MM.1S (cell line): ENCODE measurements at regions not wholly inside any gene's neighbourhood (a gene's known extent, or its start where the extent isn't known, plus 50 kb on each side); places are given as distances from the start of the nearest gene placed in this dataset.

ENCODE experiments used
- DNase-seq: peaks from one replicate; pipeline ENCODE4 v3.0.0-alpha.2; 2015
- H2AFZ ChIP-seq: fragments of 300-600 bp; sonication (generic); 2 replicates; pipeline ENCODE4 v1.6.0; 2016; ENCODE audit warnings: antibody characterized with exemption, low read length
- H3F3A ChIP-seq: fragments of 300-600 bp; sonication (generic); 2 replicates; pipeline ENCODE4 v1.6.1; 2016; ENCODE audit warnings: mild to moderate bottlenecking, antibody characterized with exemption, low read length, moderate library complexity, mixed read lengths; ENCODE audit not compliant: insufficient read depth
- H3K27ac ChIP-seq: fragments of 300-600 bp; sonication (generic); 2 replicates; pipeline ENCODE4 v1.5.1; 2016; ENCODE audit warnings: mild to moderate bottlenecking, low read length
- H3K27me3 ChIP-seq: fragments of 300-600 bp; sonication (generic); replicated peaks from 2 replicates; pipeline ENCODE4 v1.6.0; 2016; ENCODE audit warnings: low read length; ENCODE audit not compliant: insufficient read depth
- H3K36me3 ChIP-seq: fragments of 300-600 bp; sonication (generic); replicated peaks from 2 replicates; pipeline ENCODE4 v1.6.1; 2016; ENCODE audit warnings: mild to moderate bottlenecking, low read length, mixed read lengths; ENCODE audit not compliant: insufficient read depth
- H3K4me1 ChIP-seq: fragments of 300-600 bp; sonication (generic); 2 replicates; pipeline ENCODE4 v1.6.1; 2016; ENCODE audit warnings: low read length, mixed read lengths
- H3K4me2 ChIP-seq: fragments of 300-600 bp; sonication (generic); 2 replicates; pipeline ENCODE4 v1.6.0; 2016; ENCODE audit warnings: low read depth, low read length
- H3K4me3 ChIP-seq: fragments of 300-600 bp; sonication (generic); 2 replicates; pipeline ENCODE4 v1.5.1; 2016; ENCODE audit warnings: low read length, mixed read lengths
- H3K79me2 ChIP-seq: fragments of 300-600 bp; sonication (generic); 2 replicates; pipeline ENCODE4 v1.6.1; 2016; ENCODE audit warnings: mixed run types, low read length, mixed read lengths
- H3K9ac ChIP-seq: fragments of 300-600 bp; sonication (generic); 2 replicates; pipeline ENCODE4 v1.6.1; 2016; ENCODE audit warnings: low read length, mixed read lengths
- H3K9me2 ChIP-seq: fragments of 300-600 bp; sonication (generic); replicated peaks from 2 replicates; pipeline ENCODE4 v1.6.1; 2016; ENCODE audit warnings: mild to moderate bottlenecking, low read length, mixed read lengths; ENCODE audit not compliant: insufficient read depth
- H3K9me3 ChIP-seq: fragments of 300-600 bp; sonication (generic); replicated peaks from 2 replicates; pipeline ENCODE4 v1.6.1; 2016; ENCODE audit warnings: mild to moderate bottlenecking, low read length, mixed read lengths; ENCODE audit not compliant: insufficient read depth
- H4K20me1 ChIP-seq: fragments of 300-600 bp; sonication (generic); 2 replicates; pipeline ENCODE4 v1.6.1; 2016; ENCODE audit warnings: mild to moderate bottlenecking, low read length, moderate library complexity, mixed read lengths; ENCODE audit not compliant: insufficient read depth
- CTCF ChIP-seq: fragments of 300-600 bp; sonication (generic); IDR thresholded peaks from 2 replicates; pipeline ENCODE4 v1.5.1; 2016; ENCODE audit warnings: antibody characterized with exemption, low read length, mixed read lengths
- EZH2 ChIP-seq: fragments of 300-600 bp; sonication (generic); optimal IDR thresholded peaks from 2 replicates; pipeline ENCODE3; 2017; ENCODE audit warnings: low read depth, mild to moderate bottlenecking, antibody characterized with exemption, low read length, mixed read lengths
- EZH2phosphoT487 ChIP-seq: fragments of 300-600 bp; sonication (generic); IDR thresholded peaks from 2 replicates; pipeline ENCODE4 v1.6.1; 2018; ENCODE audit warnings: antibody characterized with exemption, low read length

DNA sequence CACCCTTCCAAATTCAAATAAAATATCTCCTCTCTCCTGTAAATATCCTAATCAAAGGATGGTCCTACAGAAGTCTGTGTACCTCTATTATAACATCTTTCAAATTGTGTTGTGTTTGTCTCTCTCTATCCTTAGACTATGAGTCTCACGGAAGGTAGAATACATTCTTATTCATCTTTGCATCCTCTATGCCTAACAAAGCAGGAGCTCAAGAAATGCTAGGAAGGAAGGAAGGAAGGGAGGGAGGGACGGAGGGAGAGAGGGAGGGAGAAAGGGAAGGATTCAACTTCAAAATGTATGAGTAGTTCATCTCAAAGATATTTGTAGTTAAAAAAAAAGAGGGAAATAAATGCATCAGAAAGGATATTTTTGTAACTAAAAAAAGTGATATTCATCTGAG lies 150.0 kb downstream of the RTP4 start:
- H3K27me3 ChIP-seq, result no peaks in the 10 kb centered on the region
- H3K9me2 ChIP-seq, result no peaks in the 10 kb centered on the region
- H3K36me3 ChIP-seq, result no peaks in the 10 kb centered on the region
- TF ChIP-seq EZH2phosphoT487, result no peak
- H3K4me2 ChIP-seq, result no peak overlapping the region
- H3K79me2 ChIP-seq, result no peaks in the 10 kb centered on the region
- H4K20me1 ChIP-seq, result no peaks in the 10 kb centered on the region
- H3K9me3 ChIP-seq, result no peaks in the 10 kb centered on the region
- H3F3A ChIP-seq, result no peaks in the 10 kb centered on the region
- H3K27ac ChIP-seq, result no peak overlapping the region
- H3K4me3 ChIP-seq, result no peak overlapping the region
- H2AFZ ChIP-seq, result no peak overlapping the region
- H3K4me1 ChIP-seq, result no peaks in the 10 kb centered on the region
- no peak overlapping the region for H3K9ac ChIP-seq
- DNase-seq, result no peak

GRCh38 chr3:187516446-187517185 lies 148.4 kb downstream of the RTP4 start:
- Histone ChIP-seq H4K20me1 (no peaks in the 10 kb centered on the region), H3K36me3 (no peaks in the 10 kb centered on the region), H2AFZ (no peak overlapping the region), H3K79me2 (no peaks in the 10 kb centered on the region), H3K4me1 (no peaks in the 10 kb centered on the region), H3K4me2 (no peak overlapping the region), H3K4me3 (no peak overlapping the region), H3K9me3 (no peaks in the 10 kb centered on the region), H3K27ac (no peak overlapping the region), H3K9me2 (no peaks in the 10 kb centered on the region), H3F3A (no peaks in the 10 kb centered on the region), H3K9ac (no peak overlapping the region), H3K27me3 (no peaks in the 10 kb centered on the region)
- TF ChIP-seq EZH2phosphoT487 (no peak), EZH2 (no peak), CTCF (no peak)
- no peak for DNase-seq

GRCh38 chr3:187507905-187508304 lies 139.7 kb downstream of the RTP4 start:
- TF ChIP-seq EZH2, result no peak
- no peak for TF ChIP-seq EZH2phosphoT487
- TF ChIP-seq CTCF, result no peak
- H3K27me3 ChIP-seq, result no peaks in the 10 kb centered on the region
- no peak overlapping the region for H2AFZ ChIP-seq
- H3K4me2 ChIP-seq, result no peak overlapping the region
- H3K4me3 ChIP-seq, result no peak overlapping the region
- no peaks in the 10 kb centered on the region for H3K36me3 ChIP-seq
- H3K4me1 ChIP-seq, result no peaks in the 10 kb centered on the region
- H3K9ac ChIP-seq, result no peak overlapping the region
- no peak for DNase-seq
- no peaks in the 10 kb centered on the region for H4K20me1 ChIP-seq
- H3K79me2 ChIP-seq, result no peaks in the 10 kb centered on the region
- no peak overlapping the region for H3K27ac ChIP-seq
- no peaks in the 10 kb centered on the region for H3K9me3 ChIP-seq
- H3F3A ChIP-seq, result no peaks in the 10 kb centered on the region
- H3K9me2 ChIP-seq, result no peaks in the 10 kb centered on the region

- Histone ChIP-seq H3F3A (no peaks in the 10 kb centered on the region), H3K79me2 (no peaks in the 10 kb centered on the region), H3K4me1 (no peaks in the 10 kb centered on the region), H2AFZ (no peak overlapping the region), H3K9me3 (no peaks in the 10 kb centered on the region), H3K27ac (no peak overlapping the region), H3K9me2 (no peaks in the 10 kb centered on the region), H3K27me3 (no peaks in the 10 kb centered on the region), H3K36me3 (no peaks in the 10 kb centered on the region), H3K9ac (no peak overlapping the region), H4K20me1 (no peaks in the 10 kb centered on the region), H3K4me3 (no peak overlapping the region), H3K4me2 (no peak overlapping the region)
- no peak for DNase-seq
- TF ChIP-seq EZH2 (no peak), EZH2phosphoT487 (no peak), CTCF (no peak)
Measured at GRCh38 chr3:187507266-187507665, 139.1 kb downstream of the RTP4 start.
